Activated CD8-positive, alpha-beta memory T cell treated with anti-CD3 and anti-CD28 coated beads, Interleukin-2, amount 10 ng/mL, durations not matched to agents 7 days and 5 days (primary cell): ENCODE measurements at regions not wholly inside any gene's neighbourhood (a gene's known extent, or its start where the extent isn't known, plus 50 kb on each side); places are given as distances from the start of the nearest gene placed in this dataset.
"Not testable (repeated sequence)": the region's sequence is repeated elsewhere in the genome, so short reads cannot be mapped to it uniquely, and the experiment has no call there.

Experiments used
- ATAC-seq: fragments of 150-1000 bp; cut with Tn5 transposase; one replicate; pipeline ENCODE4 v1.10.0; 2021; ENCODE audit warnings: moderate library complexity
- CTCF ChIA-PET: fragments of 350-600 bp; sonication (Branson Sonifier 250); formaldehyde crosslinking; loops from one replicate; lab custom pipeline; 2021; ENCODE audit warnings: antibody characterized with exemption; lab: Charles Lee
- DNase-seq: peaks from one replicate; pipeline ENCODE4 v3.0.0-alpha.2; 2020
- H3K27ac Mint-ChIP-seq: one replicate; pipeline ENCODE4 v1.8.0; 2021; ENCODE audit warnings: mild to moderate bottlenecking, mixed read lengths
- H3K27me3 Mint-ChIP-seq: one replicate; pipeline ENCODE4 v1.8.0; 2021; ENCODE audit warnings: mixed read lengths
- H3K36me3 Mint-ChIP-seq: one replicate; pipeline ENCODE4 v1.8.0; 2021; ENCODE audit warnings: mild to moderate bottlenecking, mixed read lengths
- H3K4me1 Mint-ChIP-seq: one replicate; pipeline ENCODE4 v1.8.0; 2021; ENCODE audit warnings: mixed read lengths
- H3K4me3 Mint-ChIP-seq: one replicate; pipeline ENCODE4 v1.8.0; 2021; ENCODE audit warnings: mild to moderate bottlenecking, moderate library complexity, mixed read lengths
- H3K9me3 Mint-ChIP-seq: one replicate; pipeline ENCODE4 v1.8.0; 2022; ENCODE audit warnings: low read depth, mixed read lengths

DNA sequence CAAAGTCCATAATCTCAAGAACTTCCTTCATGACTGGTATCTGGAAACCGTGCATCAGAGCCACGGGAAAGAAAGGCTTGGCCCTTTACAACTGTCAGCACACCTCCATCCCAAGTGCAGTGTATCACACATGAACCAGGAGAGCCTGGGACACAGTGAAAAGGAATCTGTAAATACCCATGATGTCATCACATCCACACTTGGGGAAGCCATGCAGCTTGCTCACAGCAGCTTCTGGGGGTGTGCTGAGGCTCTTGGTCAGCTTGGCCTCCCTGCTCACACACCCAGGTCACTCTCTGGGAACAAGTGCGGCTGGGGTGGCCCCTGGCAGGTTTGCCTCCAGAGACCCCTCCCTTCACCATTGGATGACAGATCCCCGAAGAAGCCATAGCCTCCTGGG, 51.6 kb upstream of the ASAH2B start:
- CTCF ChIA-PET, H3K27ac Mint-ChIP-seq, DNase-seq, H3K4me1 Mint-ChIP-seq, H3K9me3 Mint-ChIP-seq, H3K27me3 Mint-ChIP-seq, H3K4me3 Mint-ChIP-seq, ATAC-seq, H3K36me3 Mint-ChIP-seq: not testable (repeated sequence)

DNA sequence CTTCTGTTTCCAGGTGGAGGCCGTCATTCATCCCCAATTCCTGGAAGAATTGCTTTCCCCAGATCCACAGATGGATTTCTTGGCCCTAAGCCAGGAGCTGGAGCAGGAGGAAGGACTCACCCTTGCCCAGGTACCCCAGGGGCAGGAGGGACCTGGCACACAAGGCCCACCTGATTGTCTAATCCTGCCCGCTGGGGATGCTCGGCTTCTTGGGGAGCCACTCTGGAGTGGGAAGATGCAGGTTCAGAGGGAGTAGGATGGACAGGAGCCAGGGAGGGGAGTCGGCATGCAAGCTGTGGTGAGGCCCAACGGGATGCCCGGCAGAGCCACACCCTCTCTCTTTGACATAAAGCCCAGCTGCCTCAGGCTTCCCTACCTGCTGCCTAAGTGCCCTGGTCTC, 55.4 kb upstream of the ASAH2B start:
- H3K27ac Mint-ChIP-seq, H3K9me3 Mint-ChIP-seq, H3K4me3 Mint-ChIP-seq, CTCF ChIA-PET, H3K27me3 Mint-ChIP-seq, H3K36me3 Mint-ChIP-seq, H3K4me1 Mint-ChIP-seq, ATAC-seq, DNase-seq: not testable (repeated sequence)

DNA sequence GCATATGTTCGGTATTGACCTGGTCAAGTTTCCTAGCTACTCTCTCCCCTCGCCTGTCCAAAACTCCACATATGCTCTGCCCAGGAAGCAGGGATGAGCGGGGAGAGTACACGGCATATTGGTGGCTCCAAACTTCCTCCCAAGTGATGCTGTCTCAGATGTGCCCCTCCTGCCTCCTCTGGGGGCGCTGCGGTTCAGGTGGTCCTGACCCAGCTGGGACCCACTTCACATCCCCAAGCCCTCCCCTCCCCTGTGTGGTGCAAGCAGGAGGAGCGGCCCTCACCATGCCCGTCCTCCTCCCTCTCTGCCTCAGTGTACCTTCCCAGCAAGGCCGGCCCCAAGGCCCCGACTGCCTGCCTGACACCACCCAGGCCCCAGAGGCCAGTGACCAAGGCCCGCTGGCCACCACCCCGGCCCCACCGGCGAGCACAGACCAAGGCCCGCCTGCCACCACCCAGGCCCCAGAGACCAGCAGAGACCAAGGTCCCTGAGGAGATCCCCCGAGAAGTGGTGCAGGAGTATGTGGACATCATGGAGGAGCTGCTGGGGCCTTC, 56.5 kb upstream of the ASAH2B start:
- DNase-seq, H3K36me3 Mint-ChIP-seq, H3K4me3 Mint-ChIP-seq, CTCF ChIA-PET, H3K27me3 Mint-ChIP-seq, H3K4me1 Mint-ChIP-seq, H3K9me3 Mint-ChIP-seq, H3K27ac Mint-ChIP-seq, ATAC-seq: not testable (repeated sequence)

DNA sequence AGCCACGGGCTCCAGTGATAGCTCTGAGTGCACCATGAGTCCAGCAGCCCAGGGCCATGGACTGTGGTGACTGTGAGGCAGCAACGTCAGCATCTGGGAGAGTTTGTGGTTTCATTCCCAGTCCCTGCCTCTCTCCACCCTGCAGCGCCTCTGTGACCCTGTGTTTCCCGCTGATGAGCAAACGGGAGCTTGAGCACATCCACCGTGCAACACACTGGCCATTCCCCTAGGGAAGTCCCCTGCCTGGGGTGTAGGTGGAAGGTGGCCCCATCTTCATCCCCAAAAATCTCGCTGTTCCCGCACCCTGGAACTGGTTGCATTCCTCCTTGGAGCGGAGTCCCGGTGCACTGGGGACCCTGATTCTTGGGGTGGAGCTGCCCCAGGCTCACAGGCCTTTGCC, 56.9 kb upstream of the SGMS1 start:
- H3K27me3 Mint-ChIP-seq, ATAC-seq, CTCF ChIA-PET, H3K4me1 Mint-ChIP-seq, H3K27ac Mint-ChIP-seq, H3K9me3 Mint-ChIP-seq, H3K4me3 Mint-ChIP-seq, H3K36me3 Mint-ChIP-seq, DNase-seq: not testable (repeated sequence)

DNA sequence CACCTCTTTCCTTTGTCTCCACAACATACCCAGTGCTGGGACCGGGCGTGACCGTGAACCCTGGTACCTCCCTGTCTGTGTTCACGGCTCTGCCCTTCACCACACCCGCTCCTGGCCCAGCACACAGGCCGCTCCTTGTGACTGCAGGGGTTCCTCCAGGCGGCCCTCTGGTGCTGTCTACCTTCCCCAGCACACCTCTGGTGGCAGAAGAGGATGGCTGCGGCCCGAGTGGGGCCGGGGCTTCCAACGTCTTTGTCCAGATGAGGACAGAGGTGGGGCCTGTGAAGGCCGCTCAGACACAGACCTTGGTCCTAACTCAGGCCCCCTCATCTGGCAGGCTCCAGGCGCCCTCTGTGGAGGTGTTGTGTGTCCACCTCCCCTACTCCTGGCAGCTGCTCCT, 55.4 kb upstream of the SGMS1 start:
- Mint-ChIP-seq H3K27ac (no peak overlapping the region), H3K27me3 (no peaks in the 10 kb centered on the region), H3K9me3 (no peaks in the 10 kb centered on the region), H3K36me3 (no peaks in the 10 kb centered on the region), H3K4me3 (no peak overlapping the region), H3K4me1 (no peaks in the 10 kb centered on the region)
- ATAC-seq (no peak), DNase-seq (no peak)
- CTCF ChIA-PET: no interaction called here

DNA sequence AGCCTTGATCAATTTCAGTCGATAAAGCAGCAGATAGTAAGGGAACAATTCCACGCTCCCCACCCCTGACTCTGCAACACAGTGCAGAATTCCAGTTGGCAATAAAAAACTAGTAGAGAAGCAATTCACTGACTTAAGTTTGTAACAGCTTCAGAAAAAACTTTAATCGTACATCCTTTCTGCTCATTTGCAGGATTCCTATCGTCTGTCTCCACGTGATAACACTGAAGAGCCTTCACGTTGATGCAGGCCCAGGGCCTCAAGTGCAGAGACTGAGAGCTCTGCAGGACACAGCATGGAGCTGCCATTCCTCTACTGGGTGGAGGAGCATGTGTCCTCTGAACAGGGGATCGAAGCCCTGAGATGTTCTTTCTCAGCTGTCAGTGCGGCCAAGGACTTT, 51.8 kb upstream of the SGMS1 start:
- H3K27ac Mint-ChIP-seq, CTCF ChIA-PET, ATAC-seq, DNase-seq, H3K27me3 Mint-ChIP-seq, H3K9me3 Mint-ChIP-seq, H3K4me3 Mint-ChIP-seq: not testable (repeated sequence)
- Mint-ChIP-seq H3K36me3 (peaks cover 16% of the 10 kb centered on the region), H3K4me1 (peaks cover 21% of the 10 kb centered on the region)

DNA sequence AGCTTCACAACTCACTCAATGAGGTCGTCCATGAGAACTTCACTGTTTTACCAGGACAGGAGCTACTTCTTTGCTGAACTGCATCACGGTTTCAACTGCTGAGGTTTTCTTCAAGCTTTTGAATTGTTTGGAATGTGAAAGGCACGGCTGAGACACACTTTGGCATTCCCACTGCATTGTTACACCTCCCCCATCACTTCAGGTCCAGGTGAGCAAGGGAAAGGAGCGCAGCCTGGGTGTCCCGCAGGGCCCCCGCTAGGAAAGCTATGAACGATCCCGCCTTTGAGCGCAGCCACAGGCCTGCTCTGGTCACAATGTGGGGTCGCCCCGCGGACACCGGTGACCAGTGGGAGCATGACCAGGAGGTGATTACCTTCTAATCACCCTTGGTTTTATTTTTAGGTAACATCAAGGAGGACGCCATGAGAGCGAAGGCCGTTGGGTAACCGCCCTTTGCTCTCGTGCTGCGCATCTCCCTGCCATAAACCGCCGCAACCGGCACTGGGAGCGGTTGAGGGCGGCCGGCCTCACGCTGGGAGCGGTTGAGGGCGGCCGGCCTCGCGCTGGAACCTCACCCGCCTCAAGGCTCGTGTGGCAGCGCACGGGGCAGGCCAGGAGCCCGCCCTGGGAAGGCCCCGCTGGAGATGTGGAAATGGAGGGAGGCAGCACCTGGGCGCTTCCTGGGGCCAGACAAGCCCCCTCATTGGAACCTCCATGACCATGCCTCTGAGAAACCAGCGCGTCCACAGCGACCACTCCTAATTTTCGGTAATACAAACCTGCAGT, 50.9 kb upstream of the SGMS1 start:
- ATAC-seq (no peak), DNase-seq (peak; percentile 19)
- Mint-ChIP-seq H3K9me3 (no peaks in the 10 kb centered on the region), H3K27ac (no peak overlapping the region), H3K4me3 (no peak overlapping the region), H3K36me3 (peaks cover 16% of the 10 kb centered on the region), H3K4me1 (peaks cover 21% of the 10 kb centered on the region), H3K27me3 (no peaks in the 10 kb centered on the region)
- CTCF ChIA-PET: no interaction called here
